Lung (tissue), 11 donors: ENCODE measurements at regions not wholly inside any gene's neighbourhood (a gene's known extent, or its start where the extent isn't known, plus 50 kb on each side); places are given as distances from the start of the nearest gene placed in this dataset.

ENCODE experiments used
- ATAC-seq: fragments of 200-7000 bp; cut with Tn5 transposase; one replicate; pipeline ENCODE4 v1.9.1; 2020; ENCODE audit warnings: moderate number of reproducible peaks; ENCODE audit not compliant: insufficient read depth, low FRiP score
- DNase-seq, 3 donors: peaks; one replicate each; pipeline ENCODE4 v3.0.0-alpha.2; 2013 to 2017
- H3K27ac ChIP-seq, 2 donors: one replicate each; pipeline ENCODE4 v1.5.1; 2013; ENCODE audit warnings: mild to moderate bottlenecking in 2 of 2, moderate library complexity in 2 of 2, control low read depth in 1 of 2, inconsistent platforms in 1 of 2, low read depth in 1 of 2, low read length in 1 of 2
- H3K27me3 ChIP-seq, 3 donors: one replicate each; pipeline ENCODE4 v1.5.1; 2013; ENCODE audit warnings: low read length in 2 of 3; ENCODE audit not compliant: control insufficient read depth in 3 of 3, insufficient read depth in 3 of 3
- H3K36me3 ChIP-seq, 4 donors: one replicate each; pipeline ENCODE4 v1.5.1; 2013; ENCODE audit warnings: low read length in 4 of 4, mild to moderate bottlenecking in 1 of 4, moderate library complexity in 1 of 4; ENCODE audit not compliant: control insufficient read depth in 4 of 4, insufficient read depth in 4 of 4
- H3K4me1 ChIP-seq, 5 donors: one replicate each; pipeline ENCODE4 v1.5.1; 2013; ENCODE audit warnings: low read length in 5 of 5, mild to moderate bottlenecking in 2 of 5, moderate library complexity in 1 of 5; ENCODE audit not compliant: control insufficient read depth in 5 of 5, insufficient read depth in 5 of 5
- H3K4me3 ChIP-seq: one replicate; pipeline ENCODE4 v1.5.1; 2013; ENCODE audit warnings: mild to moderate bottlenecking, control low read depth, moderate library complexity
- H3K9ac ChIP-seq, 2 donors: one replicate each; pipeline ENCODE4 v1.5.1; 2013; ENCODE audit warnings: low read length in 2 of 2, control low read depth in 1 of 2; ENCODE audit not compliant: insufficient read depth in 1 of 2
- H3K9me3 ChIP-seq, 4 donors: one replicate each; pipeline ENCODE4 v1.5.1; 2013; ENCODE audit warnings: low read length in 3 of 4, mild to moderate bottlenecking in 1 of 4, moderate library complexity in 1 of 4; ENCODE audit not compliant: control insufficient read depth in 4 of 4, insufficient read depth in 3 of 4
- WGBS, 2 donors: extraction: QIAGEN DNeasy Blood & Tissue Kit; methylation state at CpG; one replicate each; pipeline ENCODE4 v1.1.7; 2013; 5-methylcytosine and 5-hydroxymethylcytosine counted together
- TF ChIP-seq, protein P1 (sequence below): IDR thresholded peaks from 2 replicates; pipeline ENCODE4 v1.5.1; 2012; ENCODE audit warnings: mild to moderate bottlenecking; ENCODE audit errors: control extremely low read depth, extremely low read depth
- donor health status: control.
- donor health status: control.
- donor health status: Bipolar disorder and iron deficiency.
- donor health status: healthy.
- donor health status: DM: yes; HTN: yes; CAD: no.

GRCh38 chr6:27838058-27838944 is 73.9 kb downstream of the OR2B2 start:
- H3K9ac ChIP-seq = peak overlapping the region; percentile 99 to 100
- 0% methylated on average over 66 of the region's 66 CpGs for WGBS, 2 donors
- H3K4me3 ChIP-seq = peak overlapping the region; percentile 68
- peak; percentile 85 for ATAC-seq
- H3K27me3 ChIP-seq = no peaks in the 10 kb centered on the region
- H3K36me3 ChIP-seq = peaks cover 0 to 3% (median 0%) of the 10 kb centered on the region in 4 donors
- peaks cover 0 to 22% (median 10%) of the 10 kb centered on the region in 5 donors for H3K4me1 ChIP-seq
- peak overlapping the region; percentile 98 to 100 for H3K27ac ChIP-seq
- peak; percentile 95 to 100 (median 100) for DNase-seq
- TF ChIP-seq, protein P1, sequence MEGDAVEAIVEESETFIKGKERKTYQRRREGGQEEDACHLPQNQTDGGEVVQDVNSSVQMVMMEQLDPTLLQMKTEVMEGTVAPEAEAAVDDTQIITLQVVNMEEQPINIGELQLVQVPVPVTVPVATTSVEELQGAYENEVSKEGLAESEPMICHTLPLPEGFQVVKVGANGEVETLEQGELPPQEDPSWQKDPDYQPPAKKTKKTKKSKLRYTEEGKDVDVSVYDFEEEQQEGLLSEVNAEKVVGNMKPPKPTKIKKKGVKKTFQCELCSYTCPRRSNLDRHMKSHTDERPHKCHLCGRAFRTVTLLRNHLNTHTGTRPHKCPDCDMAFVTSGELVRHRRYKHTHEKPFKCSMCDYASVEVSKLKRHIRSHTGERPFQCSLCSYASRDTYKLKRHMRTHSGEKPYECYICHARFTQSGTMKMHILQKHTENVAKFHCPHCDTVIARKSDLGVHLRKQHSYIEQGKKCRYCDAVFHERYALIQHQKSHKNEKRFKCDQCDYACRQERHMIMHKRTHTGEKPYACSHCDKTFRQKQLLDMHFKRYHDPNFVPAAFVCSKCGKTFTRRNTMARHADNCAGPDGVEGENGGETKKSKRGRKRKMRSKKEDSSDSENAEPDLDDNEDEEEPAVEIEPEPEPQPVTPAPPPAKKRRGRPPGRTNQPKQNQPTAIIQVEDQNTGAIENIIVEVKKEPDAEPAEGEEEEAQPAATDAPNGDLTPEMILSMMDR = no peak
- no peaks in the 10 kb centered on the region for H3K9me3 ChIP-seq

DNA sequence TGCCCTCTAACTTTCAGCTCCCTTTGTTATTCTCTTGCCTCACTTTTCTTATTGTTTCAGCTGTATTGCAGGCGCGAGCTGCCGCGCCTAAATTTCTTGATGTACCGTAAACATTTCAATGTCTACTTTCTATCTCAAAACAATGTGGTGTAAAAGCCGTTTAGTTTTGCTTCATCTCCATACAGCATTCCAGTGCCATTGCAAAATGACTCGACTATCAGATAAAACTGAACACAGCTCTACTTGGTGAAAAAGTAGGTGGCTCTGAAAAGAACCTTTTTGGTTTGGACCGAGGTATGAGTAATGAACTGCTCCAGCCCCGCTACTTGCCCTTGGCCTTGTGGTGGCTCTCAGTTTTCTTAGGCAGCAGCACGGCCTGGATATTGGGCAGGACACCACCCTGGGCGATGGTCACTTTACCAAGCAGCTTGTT is 74.6 kb downstream of the OR2B2 start:
- no peaks in the 10 kb centered on the region for H3K27me3 ChIP-seq
- 0 to 1% methylated on average over 11 of the region's 11 CpGs for WGBS, 2 donors
- H3K4me3 ChIP-seq = peak overlapping the region; percentile 68
- H3K9ac ChIP-seq = peak overlapping the region; percentile 99 to 100
- H3K9me3 ChIP-seq = no peaks in the 10 kb centered on the region
- H3K27ac ChIP-seq = peak overlapping the region; percentile 98 to 100
- ATAC-seq (peak; percentile 4), DNase-seq (peak in 1 of 3 donors; percentile 68)
- H3K36me3 ChIP-seq = peaks cover 0 to 5% (median 0%) of the 10 kb centered on the region in 4 donors
- peaks cover 0 to 22% (median 10%) of the 10 kb centered on the region in 5 donors for H3K4me1 ChIP-seq
- TF ChIP-seq, protein P1 = no peak

GRCh38 chr6:27836783-27837624 is 75.2 kb downstream of the OR2B2 start:
- H3K27ac ChIP-seq = peak overlapping the region; percentile 98 to 100
- peaks cover 0 to 5% (median 0%) of the 10 kb centered on the region in 4 donors for H3K36me3 ChIP-seq
- ATAC-seq (peak; percentile 36), DNase-seq (peak; percentile 82 to 97 (median 95))
- peak overlapping the region; percentile 99 to 100 for H3K9ac ChIP-seq
- 1% methylated on average over 25 of the region's 25 CpGs for WGBS, 2 donors
- TF ChIP-seq, protein P1 = no peak
- H3K4me1 ChIP-seq = peaks cover 0 to 22% (median 10%) of the 10 kb centered on the region in 5 donors
- H3K27me3 ChIP-seq = no peaks in the 10 kb centered on the region
- no peaks in the 10 kb centered on the region for H3K9me3 ChIP-seq
- peak overlapping the region; percentile 68 for H3K4me3 ChIP-seq
